Neuronal stem cell (in vitro differentiated cells): ENCODE measurements at regions not wholly inside any gene's neighbourhood (a gene's known extent, or its start where the extent isn't known, plus 50 kb on each side); places are given as distances from the start of the nearest gene placed in this dataset.
"Not testable (repeated sequence)": the region's sequence is repeated elsewhere in the genome, so short reads cannot be mapped to it uniquely, and the experiment has no call there.

Source experiments
- DNase-seq: peaks from one replicate; pipeline ENCODE4 v3.0.0-alpha.2; 2013; ENCODE audit warnings: low spot score
- H2AFZ ChIP-seq: one replicate; pipeline ENCODE4 v1.6.1; 2013; ENCODE audit warnings: mild to moderate bottlenecking, low read length, inconsistent platforms
- H2AK5ac ChIP-seq: 2 replicates; pipeline ENCODE4 v1.6.1; 2013; ENCODE audit warnings: low read depth, mild to moderate bottlenecking, inconsistent platforms, low read length, moderate library complexity, mixed read lengths
- H2BK120ac ChIP-seq: 2 replicates; pipeline ENCODE4 v1.6.1; 2013; ENCODE audit warnings: low read depth, mild to moderate bottlenecking, inconsistent platforms, low read length, moderate library complexity, mixed read lengths
- H2BK12ac ChIP-seq: one replicate; pipeline ENCODE4 v1.6.1; 2013; ENCODE audit warnings: low read length, inconsistent platforms
- H2BK15ac ChIP-seq: 2 replicates; pipeline ENCODE4 v1.6.1; 2013; ENCODE audit warnings: mild to moderate bottlenecking, low read length, inconsistent platforms, mixed read lengths
- H2BK5ac ChIP-seq: one replicate; pipeline ENCODE4 v1.6.1; 2013; ENCODE audit warnings: inconsistent platforms, mild to moderate bottlenecking, low read length, moderate library complexity
- H3K14ac ChIP-seq: one replicate; pipeline ENCODE4 v1.6.1; 2013; ENCODE audit warnings: low read length, inconsistent platforms
- H3K18ac ChIP-seq: 2 replicates; pipeline ENCODE4 v1.6.1; 2013; ENCODE audit warnings: low read length, inconsistent platforms
- H3K23ac ChIP-seq: 2 replicates; pipeline ENCODE4 v1.6.1; 2013; ENCODE audit warnings: low read depth, mild to moderate bottlenecking, mixed read lengths, low read length, inconsistent platforms; ENCODE audit not compliant: poor library complexity
- H3K27ac ChIP-seq: replicated peaks from 3 replicates; pipeline ENCODE4 v1.5.1; 2013; ENCODE audit warnings: low read length, inconsistent platforms
- H3K27me3 ChIP-seq, 3 experiments: 2 replicates each; pipeline ENCODE4 v1.6.1; 2013; ENCODE audit warnings: low read length in 3 of 3, mild to moderate bottlenecking in 2 of 3, inconsistent platforms in 1 of 3, low read depth in 1 of 3, mixed read lengths in 1 of 3, moderate library complexity in 1 of 3; ENCODE audit not compliant: control insufficient read depth in 3 of 3, insufficient read depth in 3 of 3
- H3K36me3 ChIP-seq, 2 donors: replicated peaks in 1 of 2; 2 replicates each; pipeline ENCODE4 v1.6.1; 2013; ENCODE audit warnings: low read length in 2 of 2; ENCODE audit not compliant: control insufficient read depth in 2 of 2, insufficient read depth in 2 of 2
- H3K4ac ChIP-seq: 2 replicates; pipeline ENCODE4 v1.6.1; 2013; ENCODE audit warnings: inconsistent platforms, mild to moderate bottlenecking, low read length, moderate library complexity
- H3K4me1 ChIP-seq, 2 donors: 1 replicate in 1 of 2; 2 replicates in 1 of 2; pipeline ENCODE4 v1.6.1; 2013; ENCODE audit warnings: low read length in 2 of 2, low read depth in 1 of 2; ENCODE audit not compliant: control insufficient read depth in 2 of 2, insufficient read depth in 1 of 2
- H3K4me2 ChIP-seq: one replicate; pipeline ENCODE4 v1.6.1; 2013; ENCODE audit warnings: mild to moderate bottlenecking, low read length, inconsistent platforms; ENCODE audit not compliant: insufficient read depth, poor library complexity, severe bottlenecking
- H3K4me3 ChIP-seq, 2 donors: 2 replicates each; pipeline ENCODE4 v1.5.1; 2013; ENCODE audit warnings: low read length in 2 of 2, mild to moderate bottlenecking in 2 of 2, inconsistent platforms in 1 of 2, moderate library complexity in 1 of 2
- H3K79me1 ChIP-seq: one replicate; pipeline ENCODE4 v1.6.1; 2013; ENCODE audit warnings: low read depth, mild to moderate bottlenecking, inconsistent platforms, low read length, moderate library complexity
- H3K9ac ChIP-seq: one replicate; pipeline ENCODE4 v1.6.1; 2013; ENCODE audit warnings: mild to moderate bottlenecking, low read depth, low read length, inconsistent platforms; ENCODE audit not compliant: poor library complexity
- H3K9me3 ChIP-seq, 2 donors: replicated peaks in 1 of 2; 2 replicates each; pipeline versions ENCODE3 to v1.6.1; 2013; ENCODE audit warnings: low read length in 2 of 2, mild to moderate bottlenecking in 2 of 2, inconsistent platforms in 1 of 2, low read depth in 1 of 2, mixed read lengths in 1 of 2, moderate library complexity in 1 of 2; ENCODE audit not compliant: control insufficient read depth in 2 of 2, insufficient read depth in 1 of 2
- H4K8ac ChIP-seq: one replicate; pipeline ENCODE4 v1.6.1; 2013; ENCODE audit warnings: low read depth, mild to moderate bottlenecking, inconsistent platforms, low read length, moderate library complexity
- H4K91ac ChIP-seq: one replicate; pipeline ENCODE4 v1.6.1; 2013; ENCODE audit warnings: low read length, low read depth, mild to moderate bottlenecking, inconsistent platforms; ENCODE audit not compliant: poor library complexity
- WGBS, 2 donors: extraction: QIAGEN DNeasy Blood & Tissue Kit; methylation state at CpG; one replicate each; pipeline ENCODE4 v1.1.7; 2013; ENCODE audit warnings: missing lambda C conversion rate in 2 of 2, mixed read lengths in 1 of 2; ENCODE audit not compliant: insufficient read length in 2 of 2, insufficient replicate concordance in 1 of 2; ENCODE audit errors: extremely low coverage in 2 of 2; 5-methylcytosine and 5-hydroxymethylcytosine counted together

DNA sequence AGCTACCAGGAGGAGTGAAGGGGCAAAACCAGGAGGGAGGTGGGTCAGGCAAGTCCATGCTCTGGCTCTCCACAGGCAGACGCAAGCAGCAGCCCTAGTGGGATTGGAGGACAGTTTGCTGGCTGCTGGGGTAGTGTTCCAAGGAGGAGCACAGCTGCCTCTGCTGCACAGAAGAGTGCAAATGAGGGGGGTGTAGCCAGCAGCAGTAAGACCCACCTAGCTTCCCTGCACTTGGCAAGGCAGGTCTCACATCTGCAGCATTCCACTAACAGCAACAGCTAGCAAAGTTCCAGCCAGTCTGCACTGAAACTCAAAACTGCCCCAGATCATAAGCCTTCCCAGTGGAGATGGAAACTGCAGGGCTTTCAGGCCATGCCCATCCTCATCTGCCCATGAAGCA, 405.0 kb downstream of the UTRN start:
- H3K14ac ChIP-seq = no peak overlapping the region
- no peak overlapping the region for H2BK5ac ChIP-seq
- H3K27me3 ChIP-seq = no peaks in the 10 kb centered on the region
- H2BK120ac ChIP-seq = no peak overlapping the region
- H2BK15ac ChIP-seq = no peak overlapping the region
- H3K79me1 ChIP-seq = no peaks in the 10 kb centered on the region
- no peak overlapping the region for H3K27ac ChIP-seq
- H4K91ac ChIP-seq = no peak overlapping the region
- no peaks in the 10 kb centered on the region for H3K36me3 ChIP-seq
- H2AK5ac ChIP-seq = no peak overlapping the region
- H2AFZ ChIP-seq = no peak overlapping the region
- no peak overlapping the region for H3K4me3 ChIP-seq
- H3K4ac ChIP-seq = no peak overlapping the region
- no peak overlapping the region for H3K23ac ChIP-seq
- H3K9ac ChIP-seq = no peak overlapping the region
- DNase-seq = no peak
- no peak overlapping the region for H3K4me2 ChIP-seq
- no peaks in the 10 kb centered on the region for H3K4me1 ChIP-seq
- WGBS, 2 donors = no CpG with 5 or more reads among the region's 1 CpG
- no peak overlapping the region for H3K18ac ChIP-seq
- H4K8ac ChIP-seq = no peak overlapping the region
- H3K9me3 ChIP-seq = peaks cover 2 to 31% of the 10 kb centered on the region in 2 donors
- H2BK12ac ChIP-seq = no peak overlapping the region

DNA sequence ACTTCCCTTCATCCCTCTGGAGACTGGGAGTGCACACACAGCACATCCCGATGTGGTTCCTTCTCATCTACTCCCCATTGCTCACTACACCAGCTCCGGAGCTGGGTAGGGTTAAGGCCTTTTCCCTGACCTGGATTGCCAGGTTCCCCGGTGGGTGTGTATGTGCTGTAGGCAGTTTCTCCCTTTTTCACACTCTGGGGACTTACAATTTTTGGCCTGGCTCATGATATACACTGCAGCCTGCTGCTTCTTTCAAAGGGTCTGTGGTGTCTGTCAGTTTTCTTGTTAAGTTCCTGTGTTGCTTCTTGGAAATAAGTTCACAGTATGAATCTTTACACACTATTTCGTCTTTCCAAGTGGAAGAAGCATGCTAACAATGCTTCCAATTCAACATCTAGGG, 405.5 kb downstream of the UTRN start:
- WGBS, 2 donors = no CpG with 5 or more reads among the region's 4 CpGs
- Histone ChIP-seq H2AFZ (no peak overlapping the region), H3K4me3 (no peak overlapping the region), H3K23ac (no peak overlapping the region), H3K27ac (no peak overlapping the region), H4K8ac (no peak overlapping the region), H3K4ac (no peak overlapping the region), H4K91ac (no peak overlapping the region), H3K14ac (no peak overlapping the region), H3K79me1 (no peaks in the 10 kb centered on the region), H2AK5ac (no peak overlapping the region), H2BK15ac (no peak overlapping the region), H2BK12ac (no peak overlapping the region), H3K9me3 (peaks cover 2 to 31% of the 10 kb centered on the region in 2 donors), H3K4me1 (no peaks in the 10 kb centered on the region), H2BK120ac (no peak overlapping the region), H2BK5ac (no peak overlapping the region), H3K27me3 (no peaks in the 10 kb centered on the region), H3K4me2 (no peak overlapping the region), H3K36me3 (no peaks in the 10 kb centered on the region), H3K9ac (no peak overlapping the region), H3K18ac (no peak overlapping the region)
- DNase-seq = no peak

DNA sequence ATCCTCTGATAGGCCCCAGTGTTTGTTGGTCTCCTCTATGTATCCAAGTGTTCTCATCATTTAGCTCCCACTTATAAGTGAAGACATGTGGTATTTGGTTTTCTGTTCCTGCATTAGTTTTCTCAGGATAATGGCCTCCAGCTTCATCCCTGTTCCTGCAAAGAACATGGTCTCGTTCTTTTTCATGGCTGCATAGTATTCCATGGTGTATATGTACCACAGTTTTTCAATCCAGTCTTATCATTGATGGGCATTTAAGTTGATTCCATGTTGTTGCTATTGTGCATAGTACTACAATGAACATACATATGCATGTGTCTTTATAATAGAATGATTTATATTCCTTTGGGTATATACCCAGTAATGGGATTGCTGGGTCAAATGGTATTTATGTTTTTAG, 406.9 kb downstream of the UTRN start:
- H3K4me2 ChIP-seq, H3K9ac ChIP-seq, H2AFZ ChIP-seq, H3K4me1 ChIP-seq, H4K91ac ChIP-seq, H4K8ac ChIP-seq, H3K14ac ChIP-seq, H3K36me3 ChIP-seq, DNase-seq, H2BK15ac ChIP-seq, H3K79me1 ChIP-seq, H2AK5ac ChIP-seq, H2BK120ac ChIP-seq, H3K27ac ChIP-seq, H2BK5ac ChIP-seq, H3K4ac ChIP-seq, H2BK12ac ChIP-seq, H3K23ac ChIP-seq, H3K18ac ChIP-seq, H3K27me3 ChIP-seq, H3K4me3 ChIP-seq: not testable (repeated sequence)
- peaks cover 2 to 26% of the 10 kb centered on the region in 2 donors for H3K9me3 ChIP-seq
- no CpG with 5 or more reads among the region's 1 CpG for WGBS, 2 donors

DNA sequence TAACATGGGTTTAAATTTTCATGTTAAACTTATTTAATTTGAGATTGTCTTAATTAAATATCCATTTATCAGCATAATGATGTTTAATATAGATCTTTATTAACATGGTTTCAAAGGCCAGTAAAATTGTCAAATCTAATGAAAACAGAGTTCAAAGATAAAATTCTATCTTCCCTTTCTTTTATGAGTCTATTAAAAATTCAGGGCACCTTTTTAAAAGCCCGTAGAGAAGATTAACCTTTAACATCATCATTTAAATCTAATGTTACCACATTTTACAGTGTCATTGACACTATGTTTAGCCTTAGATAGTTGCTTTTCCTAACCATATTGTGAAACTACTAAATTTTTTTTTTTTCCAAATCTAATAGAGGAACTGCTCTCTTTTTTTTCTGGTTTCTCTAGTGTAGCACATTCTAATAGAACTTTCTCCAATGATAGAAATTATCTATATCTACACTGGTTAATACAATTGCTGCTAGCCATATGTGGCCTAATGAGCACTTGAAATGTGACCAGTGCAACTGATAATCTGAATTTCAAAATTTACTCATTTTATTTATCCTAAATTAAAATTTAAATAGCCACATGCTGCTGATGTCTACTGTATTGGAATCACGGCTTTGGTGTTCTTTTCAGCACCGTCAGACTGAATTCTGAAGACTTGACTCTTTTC, 410.9 kb downstream of the UTRN start:
- H3K36me3 ChIP-seq = peaks cover 0 to 6% of the 10 kb centered on the region in 2 donors
- H2BK12ac ChIP-seq = no peak overlapping the region
- WGBS, 2 donors = no CpG with 5 or more reads among the region's 3 CpGs
- H3K4me1 ChIP-seq = no peaks in the 10 kb centered on the region
- H3K27me3 ChIP-seq = no peaks in the 10 kb centered on the region
- H2BK120ac ChIP-seq = no peak overlapping the region
- H3K79me1 ChIP-seq = no peaks in the 10 kb centered on the region
- H3K23ac ChIP-seq = no peak overlapping the region
- H3K9ac ChIP-seq = no peak overlapping the region
- no peak for DNase-seq
- H2BK15ac ChIP-seq = no peak overlapping the region
- no peak overlapping the region for H2BK5ac ChIP-seq
- no peak overlapping the region for H2AK5ac ChIP-seq
- no peak overlapping the region for H4K8ac ChIP-seq
- no peak overlapping the region for H3K4me3 ChIP-seq
- H2AFZ ChIP-seq = no peak overlapping the region
- peaks cover 0 to 20% of the 10 kb centered on the region in 2 donors for H3K9me3 ChIP-seq
- H3K4ac ChIP-seq = no peak overlapping the region
- H3K18ac ChIP-seq = no peak overlapping the region
- no peak overlapping the region for H3K4me2 ChIP-seq
- H3K14ac ChIP-seq = no peak overlapping the region
- no peak overlapping the region for H3K27ac ChIP-seq
- no peak overlapping the region for H4K91ac ChIP-seq
